Neural progenitor cell (in vitro differentiated cells): ENCODE measurements at regions not wholly inside any gene's neighbourhood (a gene's known extent, or its start where the extent isn't known, plus 50 kb on each side); places are given as distances from the start of the nearest gene placed in this dataset.

Source experiments
- CTCF ChIP-seq: fragments of 200-600 bp; sonication (generic); IDR thresholded peaks from 2 replicates; pipeline ENCODE4 v1.5.1; 2017; ENCODE audit warnings: antibody characterized with exemption, mild to moderate bottlenecking
- EZH2 ChIP-seq: fragments of 200-600 bp; sonication (generic); IDR thresholded peaks from 2 replicates; pipeline ENCODE4 v1.6.1; 2017; ENCODE audit warnings: antibody characterized with exemption, mild to moderate bottlenecking, moderate library complexity
- EZH2phosphoT487 ChIP-seq: fragments of 200-600 bp; sonication (generic); IDR thresholded peaks from 2 replicates; pipeline ENCODE4 v1.6.1; 2017; ENCODE audit warnings: antibody characterized with exemption

GRCh38 chr2:60376252-60376651 is 177.2 kb downstream of the BCL11A start:
- TF ChIP-seq CTCF, result no peak
- TF ChIP-seq EZH2, result no peak
- no peak for TF ChIP-seq EZH2phosphoT487
